ENCODE measurements at regions not wholly inside any gene's neighbourhood (a gene's known extent, or its start where the extent isn't known, plus 50 kb on each side); places are given as distances from the start of the nearest gene placed in this dataset.

DNA sequence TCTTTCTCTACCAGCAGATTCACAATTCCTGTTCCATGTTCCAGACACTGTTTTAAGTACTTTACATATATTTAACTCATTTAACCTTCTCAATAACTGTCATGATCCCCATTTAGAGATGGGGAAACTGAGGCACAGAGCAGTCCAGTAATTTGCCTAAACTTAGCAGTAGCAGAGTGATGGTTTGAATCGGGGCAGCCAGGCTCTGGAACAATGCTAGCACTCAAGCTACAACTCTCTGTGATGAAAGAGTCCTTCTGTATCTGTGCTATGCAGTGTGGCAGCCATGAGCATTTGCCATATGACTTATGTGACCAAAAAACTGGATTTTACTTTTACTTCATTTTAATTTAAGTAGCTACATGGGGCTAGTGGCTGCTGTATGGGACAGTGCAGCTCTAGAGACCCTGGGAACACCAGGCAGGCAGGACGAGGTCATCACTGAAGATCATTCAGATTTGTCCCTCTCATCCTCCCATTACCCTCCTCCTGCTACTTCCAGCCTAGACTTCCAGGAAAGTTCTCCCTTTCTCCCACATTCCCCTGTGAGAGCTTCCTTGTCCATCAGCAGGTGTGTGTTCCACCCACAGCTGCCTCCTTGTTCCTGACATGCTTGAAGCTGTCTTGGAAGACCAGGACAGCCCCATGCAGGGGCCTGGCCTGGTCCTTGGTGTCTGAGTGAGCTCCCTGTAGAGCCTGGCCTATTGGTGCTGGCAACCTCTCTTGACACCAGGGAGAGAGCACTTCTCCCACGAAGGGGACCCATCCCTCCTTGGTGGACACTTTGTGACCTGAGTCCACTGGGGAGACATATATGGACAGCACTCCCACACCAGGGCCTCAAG is 157.0 kb downstream of the MRPL14 start:
- intact Hi-C loops (cut with micrococcal nuclease), result no loop called here
- CTCF ChIA-PET, result interaction anchor here (1.0 kb wide), 1 partner anchor 29 kb away, joined by 3 read pairs; no protein-coding TSS in a partner anchor
- no TSS peak for BruUV-seq (replicated peaks)

More for the DNA sequence above, 157.0 kb downstream of the MRPL14 start:
- H3K4me1 ChIP-seq (ENCODE audit: control insufficient read depth, extremely low read depth, insufficient read depth, low read length), result peaks cover 3% of the 10 kb centered on the region
- no peak overlapping the region for H3K9ac ChIP-seq (replicated peaks; ENCODE audit: extremely low read depth, insufficient read depth, low read length)
- FAIRE-seq, result no peak
- TF ChIP-seq GATA2 (IDR thresholded peaks at IDR 0.05; ENCODE audit: insufficient read depth, insufficient read length, low read depth, low read length) (no peak), MYC (IDR thresholded peaks at IDR 0.05; ENCODE audit: low read depth, low read length) (no peak), FOS (IDR thresholded peaks at IDR 0.05; ENCODE audit: borderline replicate concordance, insufficient read depth, low read length) (no peak), POLR2A (IDR thresholded peaks at IDR 0.05; ENCODE audit: low read depth, low read length) (no peak), JUN (IDR thresholded peaks at IDR 0.05; ENCODE audit: borderline replicate concordance, insufficient read depth, insufficient read length, low read depth) (no peak), EZH2 (IDR thresholded peaks at IDR 0.05; ENCODE audit: borderline replicate concordance, low read depth, low read length, severe bottlenecking) (no peak), POLR2AphosphoS5 (IDR thresholded peaks at IDR 0.05; ENCODE audit: insufficient read depth, low read depth, low read length) (no peak)
- TF ChIP-seq, protein P1, sequence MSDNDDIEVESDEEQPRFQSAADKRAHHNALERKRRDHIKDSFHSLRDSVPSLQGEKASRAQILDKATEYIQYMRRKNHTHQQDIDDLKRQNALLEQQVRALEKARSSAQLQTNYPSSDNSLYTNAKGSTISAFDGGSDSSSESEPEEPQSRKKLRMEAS (IDR thresholded peaks at IDR 0.05; ENCODE audit: insufficient read depth, insufficient read length), result no peak
- TF ChIP-seq, protein P2, sequence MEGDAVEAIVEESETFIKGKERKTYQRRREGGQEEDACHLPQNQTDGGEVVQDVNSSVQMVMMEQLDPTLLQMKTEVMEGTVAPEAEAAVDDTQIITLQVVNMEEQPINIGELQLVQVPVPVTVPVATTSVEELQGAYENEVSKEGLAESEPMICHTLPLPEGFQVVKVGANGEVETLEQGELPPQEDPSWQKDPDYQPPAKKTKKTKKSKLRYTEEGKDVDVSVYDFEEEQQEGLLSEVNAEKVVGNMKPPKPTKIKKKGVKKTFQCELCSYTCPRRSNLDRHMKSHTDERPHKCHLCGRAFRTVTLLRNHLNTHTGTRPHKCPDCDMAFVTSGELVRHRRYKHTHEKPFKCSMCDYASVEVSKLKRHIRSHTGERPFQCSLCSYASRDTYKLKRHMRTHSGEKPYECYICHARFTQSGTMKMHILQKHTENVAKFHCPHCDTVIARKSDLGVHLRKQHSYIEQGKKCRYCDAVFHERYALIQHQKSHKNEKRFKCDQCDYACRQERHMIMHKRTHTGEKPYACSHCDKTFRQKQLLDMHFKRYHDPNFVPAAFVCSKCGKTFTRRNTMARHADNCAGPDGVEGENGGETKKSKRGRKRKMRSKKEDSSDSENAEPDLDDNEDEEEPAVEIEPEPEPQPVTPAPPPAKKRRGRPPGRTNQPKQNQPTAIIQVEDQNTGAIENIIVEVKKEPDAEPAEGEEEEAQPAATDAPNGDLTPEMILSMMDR (IDR thresholded peaks at IDR 0.05; ENCODE audit: extremely low read depth in 1 of 2, insufficient read depth in 1 of 2, low read depth in 1 of 2, low read length in 2 of 2), result no peak
- H3K27ac ChIP-seq (ENCODE audit: insufficient read depth, low read depth, low read length), result no peak overlapping the region
- DNase-seq (ENCODE audit: low read depth, low spot score), result no peak
- no peak overlapping the region for H3K4me3 ChIP-seq (replicated peaks in 1 of 3; ENCODE audit: insufficient read depth in 1 of 3, low read depth in 1 of 3, low read length in 3 of 3)
- no peaks in the 10 kb centered on the region for H3K9me1 ChIP-seq (replicated peaks; ENCODE audit: control insufficient read depth, extremely low read depth, insufficient read depth, low read length)
- dilution Hi-C loops (cut with MboI; ENCODE audit: extremely low pct_ligation_motif_present, low sequenced_read_pairs), result no loop called here
- H3K27me3 ChIP-seq (ENCODE audit: control insufficient read depth in 2 of 2, insufficient read depth in 2 of 2, low read length in 2 of 2), result peaks cover 13 to 14% of the 10 kb centered on the region in 2 experiments
- no peaks in the 10 kb centered on the region for H3K36me3 ChIP-seq (ENCODE audit: control insufficient read depth in 2 of 2, extremely low read depth in 1 of 2, insufficient read depth in 2 of 2, low read length in 2 of 2)
- no peaks in the 10 kb centered on the region for H3K79me2 ChIP-seq (ENCODE audit: control insufficient read depth, insufficient read depth, low read length)
- H4K20me1 ChIP-seq (replicated peaks; ENCODE audit: control insufficient read depth, extremely low read depth, insufficient read depth, low read length), result no peaks in the 10 kb centered on the region
- POLR2A ChIA-PET, result no interaction called here
- H3K4me2 ChIP-seq (ENCODE audit: insufficient read depth, low read length), result no peak overlapping the region
- no peaks in the 10 kb centered on the region for H3K9me3 ChIP-seq (replicated peaks; ENCODE audit: control insufficient read depth, insufficient read depth, low read length)
- H2AFZ ChIP-seq (ENCODE audit: low read depth, low read length), result no peak overlapping the region

Measured in endothelial cell of umbilical vein (primary cell).